ENCODE measurements at regions not wholly inside any gene's neighbourhood (a gene's known extent, or its start where the extent isn't known, plus 50 kb on each side); places are given as distances from the start of the nearest gene placed in this dataset.

- DNase-seq (ENCODE audit: low read depth in 2 of 2), result no peak
Observed at GRCh38 chr17:15177343-15177742, 87.8 kb downstream of the PMP22 start.

- no peak for DNase-seq (ENCODE audit: low read depth in 2 of 2)
Observed at GRCh38 chr17:15175356-15175755, 89.8 kb downstream of the PMP22 start.

- DNase-seq (ENCODE audit: low read depth in 2 of 2), result no peak
Observed at GRCh38 chr17:15171167-15172047, 93.7 kb downstream of the PMP22 start.

- no peak for DNase-seq (ENCODE audit: low read depth in 2 of 2)
Observed at GRCh38 chr17:15169676-15170075, 95.5 kb downstream of the PMP22 start.

- no peak for DNase-seq (ENCODE audit: low read depth in 2 of 2)
Observed at GRCh38 chr17:15168379-15168778, 96.7 kb downstream of the PMP22 start.

- no peak for DNase-seq (ENCODE audit: low read depth in 2 of 2)
Observed at GRCh38 chr17:15161395-15161794, 103.7 kb downstream of the PMP22 start.

GRCh38 chr17:15157051-15157450, 108.1 kb downstream of the PMP22 start:
- DNase-seq (ENCODE audit: low read depth in 2 of 2), result no peak

GRCh38 chr17:15154618-15155017, 110.5 kb downstream of the PMP22 start:
- DNase-seq (ENCODE audit: low read depth in 2 of 2), result no peak

GRCh38 chr17:15145621-15146020, 119.5 kb downstream of the PMP22 start:
- DNase-seq (ENCODE audit: low read depth in 2 of 2), result no peak

- DNase-seq (ENCODE audit: low read depth in 2 of 2), result no peak
Observed at GRCh38 chr17:15143524-15143923, 121.6 kb downstream of the PMP22 start.

- DNase-seq (ENCODE audit: low read depth in 2 of 2), result no peak
Observed at GRCh38 chr17:15134363-15134762, 130.8 kb downstream of the PMP22 start.

GRCh38 chr17:15133826-15134225, 131.3 kb downstream of the PMP22 start:
- no peak for DNase-seq (ENCODE audit: low read depth in 2 of 2)

GRCh38 chr17:15133143-15133542, 132.0 kb downstream of the PMP22 start:
- no peak for DNase-seq (ENCODE audit: low read depth in 2 of 2)

- DNase-seq (ENCODE audit: low read depth in 2 of 2), result no peak
Observed at GRCh38 chr17:15130426-15130825, 134.7 kb downstream of the PMP22 start.

GRCh38 chr17:15129986-15130385, 135.1 kb downstream of the PMP22 start:
- no peak for DNase-seq (ENCODE audit: low read depth in 2 of 2)

GRCh38 chr17:15124746-15125145, 140.4 kb downstream of the PMP22 start:
- no peak for DNase-seq (ENCODE audit: low read depth in 2 of 2)

GRCh38 chr17:15124264-15124595, 140.9 kb downstream of the PMP22 start:
- DNase-seq (ENCODE audit: low read depth in 2 of 2), result no peak

- DNase-seq (ENCODE audit: low read depth in 2 of 2), result no peak
Observed at GRCh38 chr17:15123593-15124263, 141.4 kb downstream of the PMP22 start.

GRCh38 chr17:15122857-15123256, 142.3 kb downstream of the PMP22 start:
- DNase-seq (ENCODE audit: low read depth in 2 of 2), result no peak

GRCh38 chr17:15121426-15121825, 143.7 kb downstream of the PMP22 start:
- DNase-seq (ENCODE audit: low read depth in 2 of 2), result no peak

- no peak for DNase-seq (ENCODE audit: low read depth in 2 of 2)
Observed at GRCh38 chr17:15119968-15120367, 145.2 kb downstream of the PMP22 start.

- no peak for DNase-seq (ENCODE audit: low read depth in 2 of 2)
Observed at GRCh38 chr17:15117239-15117638, 147.9 kb downstream of the PMP22 start.

GRCh38 chr17:15112846-15113617, 152.1 kb downstream of the PMP22 start:
- no peak for DNase-seq (ENCODE audit: low read depth in 2 of 2)

Measured in stimulated activated CD8-positive, alpha-beta memory T cell treated with anti-CD3 and anti-CD28 coated beads, Interleukin-7, amount 100 ng/mL, for 1 hour (primary cell).